Nephron progenitor cell (in vitro differentiated cells): ENCODE measurements at regions not wholly inside any gene's neighbourhood (a gene's known extent, or its start where the extent isn't known, plus 50 kb on each side); places are given as distances from the start of the nearest gene placed in this dataset.

Source experiments
- DNase-seq: peaks from one replicate; pipeline ENCODE4 v3.0.0; 2021
- H3K27ac Mint-ChIP-seq: 2 replicates; pipeline ENCODE4 v1.8.0; 2021; ENCODE audit warnings: mild to moderate bottlenecking, moderate library complexity, mixed read lengths
- H3K27me3 Mint-ChIP-seq: 2 replicates; pipeline ENCODE4 v1.8.0; 2021; ENCODE audit warnings: mild to moderate bottlenecking, low read depth, mixed read lengths; ENCODE audit not compliant: poor library complexity
- H3K36me3 Mint-ChIP-seq: 2 replicates; pipeline ENCODE4 v1.8.0; 2021; ENCODE audit warnings: low read depth, mixed read lengths
- H3K4me1 Mint-ChIP-seq: 2 replicates; pipeline ENCODE4 v1.8.0; 2021; ENCODE audit warnings: mixed read lengths
- H3K4me3 Mint-ChIP-seq: 2 replicates; pipeline ENCODE4 v1.8.0; 2021; ENCODE audit warnings: mild to moderate bottlenecking, moderate library complexity, mixed read lengths
- H3K9me3 Mint-ChIP-seq: 2 replicates; pipeline ENCODE4 v1.8.0; 2021; ENCODE audit warnings: mild to moderate bottlenecking, moderate library complexity, mixed read lengths
- CTCF ChIP-seq: fragments of 200-600 bp; sonication (generic); IDR thresholded peaks from 2 replicates; pipeline ENCODE4 v1.5.0; 2021; ENCODE audit warnings: antibody characterized with exemption

GRCh38 chr10:105844676-105845570 lies 1203.8 kb downstream of the SORCS3 start:
- no peak overlapping the region for H3K4me3 Mint-ChIP-seq
- no peak for DNase-seq
- peaks cover 3% of the 10 kb centered on the region for H3K9me3 Mint-ChIP-seq
- H3K36me3 Mint-ChIP-seq = no peaks in the 10 kb centered on the region
- no peak for TF ChIP-seq CTCF
- peaks cover 26% of the 10 kb centered on the region for H3K4me1 Mint-ChIP-seq
- H3K27me3 Mint-ChIP-seq = no peaks in the 10 kb centered on the region
- no peak overlapping the region for H3K27ac Mint-ChIP-seq

DNA sequence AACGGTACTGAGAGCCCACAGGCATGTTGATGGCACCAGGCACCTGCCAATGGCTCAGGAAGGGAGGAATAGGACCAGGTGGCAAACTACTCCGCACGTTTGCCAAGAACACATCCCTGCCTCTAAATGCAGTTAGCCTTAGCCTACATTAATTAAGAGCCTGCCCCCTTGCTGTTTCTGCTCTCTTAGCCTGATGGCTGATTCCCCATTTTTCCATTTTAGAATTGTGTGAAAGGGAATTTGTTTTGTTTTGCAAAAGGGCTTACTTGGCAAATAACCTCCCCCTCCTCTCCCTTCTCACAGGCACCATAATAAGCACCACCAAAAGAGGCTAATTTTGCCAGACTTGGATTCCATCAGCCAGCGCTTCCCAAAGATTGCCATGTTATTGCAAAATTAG lies 1203.2 kb downstream of the SORCS3 start:
- Mint-ChIP-seq H3K9me3 (peaks cover 3% of the 10 kb centered on the region), H3K27ac (no peak overlapping the region), H3K4me3 (no peak overlapping the region), H3K36me3 (no peaks in the 10 kb centered on the region), H3K27me3 (no peaks in the 10 kb centered on the region), H3K4me1 (peaks cover 26% of the 10 kb centered on the region)
- DNase-seq = no peak
- no peak for TF ChIP-seq CTCF

GRCh38 chr10:105843786-105844185 lies 1202.7 kb downstream of the SORCS3 start:
- Mint-ChIP-seq H3K36me3 (no peaks in the 10 kb centered on the region), H3K27ac (no peak overlapping the region), H3K9me3 (peaks cover 3% of the 10 kb centered on the region), H3K27me3 (no peaks in the 10 kb centered on the region), H3K4me1 (peaks cover 26% of the 10 kb centered on the region), H3K4me3 (no peak overlapping the region)
- no peak for DNase-seq
- TF ChIP-seq CTCF = no peak

- H3K9me3 Mint-ChIP-seq = no peaks in the 10 kb centered on the region
- H3K27ac Mint-ChIP-seq = no peak overlapping the region
- no peak for TF ChIP-seq CTCF
- no peak for DNase-seq
- no peak overlapping the region for H3K4me3 Mint-ChIP-seq
- no peaks in the 10 kb centered on the region for H3K36me3 Mint-ChIP-seq
- peaks cover 3% of the 10 kb centered on the region for H3K27me3 Mint-ChIP-seq
- peaks cover 33% of the 10 kb centered on the region for H3K4me1 Mint-ChIP-seq
These were observed 1199.2 kb downstream of the SORCS3 start for GRCh38 chr10:105840288-105840770.

- TF ChIP-seq CTCF = no peak
- Mint-ChIP-seq H3K27me3 (peaks cover 3% of the 10 kb centered on the region), H3K4me3 (no peak overlapping the region)
These were observed 1197.3 kb downstream of the SORCS3 start for GRCh38 chr10:105838392-105838791.

GRCh38 chr10:105837951-105838350 lies 1196.9 kb downstream of the SORCS3 start:
- Mint-ChIP-seq H3K27ac (no peak overlapping the region), H3K27me3 (peaks cover 3% of the 10 kb centered on the region), H3K9me3 (no peaks in the 10 kb centered on the region), H3K36me3 (no peaks in the 10 kb centered on the region), H3K4me3 (no peak overlapping the region), H3K4me1 (peaks cover 19% of the 10 kb centered on the region)
- no peak for TF ChIP-seq CTCF
- no peak for DNase-seq

More at GRCh38 chr10:105838392-105838791, 1197.3 kb downstream of the SORCS3 start:
- DNase-seq = no peak
- no peaks in the 10 kb centered on the region for H3K36me3 Mint-ChIP-seq
- H3K9me3 Mint-ChIP-seq = no peaks in the 10 kb centered on the region
- H3K27ac Mint-ChIP-seq = no peak overlapping the region
- peaks cover 19% of the 10 kb centered on the region for H3K4me1 Mint-ChIP-seq
